ENCODE measurements at regions not wholly inside any gene's neighbourhood (a gene's known extent, or its start where the extent isn't known, plus 50 kb on each side); places are given as distances from the start of the nearest gene placed in this dataset.
"Not testable (repeated sequence)": the region's sequence is repeated elsewhere in the genome, so short reads cannot be mapped to it uniquely, and the experiment has no call there.

DNA sequence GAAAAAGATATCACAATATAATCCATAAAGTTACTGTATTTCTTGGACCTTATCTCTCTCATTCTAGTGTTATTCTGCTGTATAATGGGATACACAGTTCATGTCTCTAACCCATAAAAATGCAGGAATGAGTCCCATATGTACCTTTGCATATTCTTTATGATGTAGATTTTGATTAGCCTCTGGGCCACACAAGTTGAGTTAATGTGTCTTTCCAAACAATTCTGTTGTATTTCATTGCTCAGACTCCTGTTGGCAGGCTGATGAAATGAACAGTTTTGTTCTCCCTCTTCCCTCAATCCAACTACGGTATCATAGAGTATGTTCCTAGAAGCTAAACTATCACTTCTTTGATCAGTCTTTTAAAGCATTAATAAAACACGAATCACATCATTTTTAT, 113.2 kb upstream of the SATB2 start:
- no peak for DNase-seq (ENCODE audit: low read depth)

DNA sequence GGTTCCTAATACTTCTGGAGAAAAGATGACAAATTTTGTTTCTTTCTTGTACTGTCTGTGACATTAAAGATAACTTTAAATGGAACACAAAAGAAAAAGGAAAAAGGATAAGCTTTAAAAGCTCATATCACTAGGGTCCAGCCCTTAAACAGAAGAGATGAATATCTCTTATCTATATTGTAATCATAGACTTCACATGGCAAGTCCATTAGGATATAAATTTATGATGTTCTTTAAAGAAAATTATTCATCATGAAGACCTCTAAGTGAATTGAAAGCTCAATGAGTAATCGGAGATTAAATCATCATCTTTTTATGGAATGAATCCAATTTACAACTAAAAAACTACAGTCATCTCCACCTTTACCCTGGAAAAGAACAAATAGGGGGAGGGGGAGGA, 111.6 kb upstream of the SATB2 start:
- DNase-seq (ENCODE audit: low read depth), result peak; percentile 20

DNA sequence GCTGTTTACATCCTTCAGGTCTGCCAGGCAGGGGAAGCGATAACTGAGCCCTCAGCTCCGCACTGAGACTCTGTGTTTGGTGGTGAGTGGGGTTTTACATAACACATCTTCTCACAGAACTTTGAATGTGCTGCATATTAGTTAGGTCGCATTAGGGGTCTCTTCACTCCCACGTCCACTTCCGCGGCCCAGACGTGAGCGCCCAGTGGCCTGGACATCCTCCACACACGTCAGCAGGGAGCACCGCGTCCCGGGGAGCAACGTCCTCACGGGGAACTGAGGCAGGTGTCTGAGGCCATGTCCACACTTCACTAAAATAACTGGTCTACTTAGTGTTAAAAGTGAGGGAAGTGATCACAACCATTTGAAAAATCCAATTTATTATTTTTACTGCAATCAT, 100.4 kb upstream of the SATB2 start:
- no peak for DNase-seq (ENCODE audit: low read depth)

DNA sequence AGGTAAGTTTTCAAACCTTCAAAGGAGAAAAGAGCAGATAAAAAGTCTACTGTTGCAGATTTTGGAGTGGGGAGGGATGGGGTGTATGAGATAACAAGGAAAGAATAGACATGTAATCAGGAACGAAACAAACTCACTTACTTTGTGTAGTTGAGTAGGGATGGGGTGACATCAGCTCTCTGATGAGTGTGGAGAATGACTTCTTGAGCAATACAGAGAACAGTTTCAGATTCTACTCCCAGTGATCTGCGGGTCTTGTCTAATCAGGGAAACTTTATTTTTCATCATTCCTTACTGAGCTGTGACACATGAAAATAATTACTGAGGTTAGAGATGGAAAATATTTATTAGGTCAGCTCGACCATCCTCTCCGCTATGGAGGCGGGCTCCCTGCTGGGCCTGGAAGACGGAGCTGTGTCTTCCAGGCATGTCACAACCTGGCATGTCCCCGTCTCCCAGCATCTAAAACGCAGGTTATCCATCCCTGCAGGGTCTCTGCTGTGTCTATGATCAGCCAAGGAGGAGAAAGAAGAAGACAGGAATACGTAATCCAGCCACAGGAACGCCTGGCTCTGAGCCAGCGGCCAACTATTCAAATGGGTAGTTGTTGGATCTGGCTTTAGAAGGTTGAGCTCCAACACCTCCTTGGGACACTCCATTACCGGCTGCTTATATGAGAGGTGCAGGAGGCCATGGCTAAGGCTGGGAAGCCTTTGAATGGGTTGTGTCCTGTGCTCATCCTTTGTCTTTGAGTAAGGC, 99.0 kb upstream of the SATB2 start:
- DNase-seq (ENCODE audit: low read depth), result peak; percentile 20

DNA sequence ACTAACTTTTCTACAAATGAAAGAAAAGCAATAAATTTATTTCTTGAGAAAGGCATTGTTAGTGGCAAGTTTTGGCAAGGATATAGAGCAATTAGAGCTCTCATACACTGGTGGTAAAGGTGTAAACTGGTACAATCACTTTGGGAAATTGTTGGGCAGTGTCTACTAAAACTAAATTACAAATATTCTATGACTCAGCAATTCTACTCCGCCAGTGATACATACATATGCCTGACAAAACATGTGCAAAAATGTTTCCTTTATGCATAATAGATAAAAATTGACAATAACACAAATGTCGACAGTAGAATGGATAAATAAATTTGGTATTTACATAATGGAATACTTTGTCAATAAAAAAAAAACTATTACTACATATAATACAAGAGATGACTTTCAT, 96.3 kb upstream of the SATB2 start:
- DNase-seq (ENCODE audit: low read depth), result no peak

DNA sequence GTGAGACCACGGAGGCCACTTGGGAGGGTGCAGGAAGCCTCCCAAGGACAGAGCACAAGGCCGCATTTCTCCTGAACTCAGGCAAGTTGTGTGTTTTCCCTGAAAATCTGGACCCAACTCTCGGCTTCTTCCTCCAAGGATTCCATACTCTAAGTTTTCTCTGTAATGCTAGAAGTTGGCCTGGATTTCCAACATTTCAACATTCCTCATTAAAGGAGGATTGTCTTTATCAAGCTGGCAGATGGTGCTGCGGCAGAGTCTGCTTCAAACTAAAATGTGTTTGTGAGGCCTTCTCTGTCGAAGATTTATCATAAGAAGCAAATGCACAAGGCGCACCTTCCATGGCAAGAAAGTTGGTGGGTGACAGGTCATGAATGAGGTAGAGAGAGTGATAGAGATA, 94.4 kb upstream of the SATB2 start:
- no peak for DNase-seq (ENCODE audit: low read depth)

DNA sequence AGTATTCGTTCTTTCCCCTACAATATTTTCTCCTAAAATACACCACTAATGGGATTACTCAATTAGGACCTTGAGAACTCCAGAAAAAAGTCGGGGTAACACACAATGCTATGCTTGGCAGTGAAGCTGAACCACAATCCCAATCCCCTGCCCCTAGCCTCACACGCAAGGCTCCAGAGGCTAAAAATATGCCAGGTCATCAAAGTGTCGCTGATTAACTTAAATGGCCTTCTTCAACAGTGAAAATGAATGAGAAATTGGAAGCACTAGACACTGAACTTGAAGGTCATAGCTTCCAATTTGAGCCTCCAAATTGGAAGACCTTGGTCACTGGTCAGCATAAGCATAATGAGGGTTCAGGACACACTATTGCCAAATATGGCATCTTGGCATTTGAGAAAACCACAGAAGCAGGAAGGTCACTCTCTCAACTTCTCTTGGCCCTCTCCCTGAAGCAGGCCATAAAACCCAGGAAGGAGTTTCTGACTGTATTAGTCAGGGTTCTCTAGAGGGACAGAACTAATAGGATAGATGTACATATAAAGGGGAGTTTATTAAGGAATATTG, 86.0 kb upstream of the SATB2 start:
- no peak for DNase-seq (ENCODE audit: low read depth)

DNA sequence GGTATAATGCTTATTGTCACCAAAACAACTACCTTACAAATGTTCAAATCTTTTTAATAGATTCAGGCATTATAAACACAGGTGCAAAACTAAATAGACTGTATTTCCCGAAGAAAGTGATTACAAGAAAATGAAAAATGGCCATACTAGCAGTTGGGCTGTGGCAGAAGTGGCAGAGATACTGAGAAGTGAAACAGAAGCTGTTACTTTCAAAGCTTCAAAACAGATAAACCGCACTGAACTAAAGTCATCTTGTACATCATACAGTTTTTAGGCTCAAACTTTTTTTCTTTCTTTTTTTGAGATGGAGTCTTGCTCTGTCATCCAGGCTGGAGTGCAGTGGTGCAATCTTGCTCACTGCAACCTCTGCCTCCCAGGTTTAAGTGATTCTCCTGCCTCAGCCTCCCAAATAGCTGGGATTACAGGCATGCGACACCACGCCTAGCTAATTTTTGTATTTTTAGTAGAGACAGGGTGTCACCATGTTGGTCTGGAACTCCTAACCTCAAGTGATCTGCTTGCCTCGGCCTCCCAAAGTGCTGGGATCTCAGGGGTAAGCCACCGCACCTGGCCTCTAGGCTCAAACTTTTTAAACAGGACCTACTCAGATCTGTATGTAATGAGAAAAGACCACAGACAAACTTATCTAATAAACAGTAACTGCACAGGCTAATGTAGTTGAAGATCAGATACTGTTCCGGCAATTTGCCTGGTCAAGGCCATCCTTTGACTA, 77.9 kb upstream of the SATB2 start:
- no peak for DNase-seq (ENCODE audit: low read depth)

DNA sequence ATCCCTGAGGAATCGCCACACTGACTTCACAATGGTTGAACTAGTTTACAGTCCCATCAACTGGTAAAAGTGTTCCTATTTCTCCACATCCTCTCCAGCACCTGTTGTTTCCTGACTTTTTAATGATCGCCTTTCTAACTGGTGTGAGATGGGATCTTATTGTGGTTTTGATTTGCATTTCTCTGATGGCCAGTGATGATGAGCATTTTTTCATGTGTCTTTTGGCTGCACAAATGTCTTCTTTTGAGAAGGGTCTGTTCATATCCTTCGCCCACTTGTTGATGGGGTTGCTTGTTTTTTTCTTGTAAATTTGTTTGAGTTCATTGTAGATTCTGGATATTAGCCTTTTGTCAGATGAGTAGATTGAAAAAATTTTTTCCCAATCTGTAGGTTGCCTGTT, 76.1 kb upstream of the SATB2 start:
- not testable (repeated sequence) for DNase-seq (ENCODE audit: low read depth)

DNA sequence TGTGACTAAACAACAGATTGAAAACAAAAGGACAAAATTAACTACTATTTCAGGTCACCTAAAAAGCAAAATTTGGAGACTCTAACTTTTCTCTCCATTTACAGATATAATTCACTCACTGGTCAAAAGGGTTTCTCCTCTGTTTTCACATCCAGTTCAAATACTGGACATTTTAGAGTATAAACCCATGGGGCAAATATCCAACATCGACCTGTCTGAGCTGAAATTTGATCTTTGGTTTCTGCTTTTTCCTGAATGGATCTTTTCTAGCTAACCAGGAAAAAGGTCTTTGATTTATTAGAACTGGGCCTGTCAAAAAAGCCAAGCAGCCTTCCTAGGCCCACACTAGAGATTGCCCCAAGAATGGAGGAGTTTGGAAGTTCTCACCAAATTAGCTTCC, 69.3 kb upstream of the SATB2 start:
- DNase-seq (ENCODE audit: low read depth), result no peak

DNA sequence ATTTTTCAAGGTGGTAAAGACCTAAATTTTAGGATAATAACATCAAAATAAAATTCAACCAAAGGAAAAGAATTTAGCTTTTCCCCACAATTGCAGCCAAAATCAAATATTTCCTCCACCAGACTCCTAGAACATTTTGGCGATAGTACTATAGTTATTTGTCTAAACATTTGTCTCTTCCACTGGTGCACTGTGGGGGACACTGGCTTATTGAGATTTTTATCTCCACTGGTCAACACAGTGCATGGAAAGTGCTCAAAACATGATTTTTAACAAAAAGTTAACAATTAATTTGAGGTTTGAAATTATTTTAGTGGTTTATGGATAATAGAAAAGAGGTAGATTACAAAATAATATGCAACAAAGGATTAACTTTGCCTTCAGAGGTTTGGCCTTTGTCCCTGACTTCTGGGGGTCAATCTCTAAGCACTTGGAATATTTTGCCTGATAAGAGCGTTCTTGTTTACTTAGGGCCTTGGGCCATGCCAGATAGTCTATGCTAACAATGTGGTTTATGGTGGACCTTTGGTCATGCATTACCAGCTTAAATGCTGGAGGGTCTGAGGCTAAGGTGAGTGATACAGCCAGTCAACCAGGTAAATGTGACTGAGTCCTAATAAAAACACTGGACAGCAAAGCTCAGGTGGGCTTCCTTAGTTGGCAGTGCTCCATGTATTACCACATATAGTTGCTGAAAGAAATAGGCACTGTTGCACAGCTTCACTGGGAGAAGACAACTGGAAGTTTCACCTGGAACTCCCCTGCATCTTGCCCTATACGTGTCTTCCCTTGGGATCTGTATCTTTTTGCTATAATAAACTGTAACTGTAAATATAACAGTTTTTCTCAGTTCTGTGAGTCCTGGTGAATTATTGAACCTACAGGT, 67.2 kb upstream of the SATB2 start:
- DNase-seq (ENCODE audit: low read depth), result no peak

DNA sequence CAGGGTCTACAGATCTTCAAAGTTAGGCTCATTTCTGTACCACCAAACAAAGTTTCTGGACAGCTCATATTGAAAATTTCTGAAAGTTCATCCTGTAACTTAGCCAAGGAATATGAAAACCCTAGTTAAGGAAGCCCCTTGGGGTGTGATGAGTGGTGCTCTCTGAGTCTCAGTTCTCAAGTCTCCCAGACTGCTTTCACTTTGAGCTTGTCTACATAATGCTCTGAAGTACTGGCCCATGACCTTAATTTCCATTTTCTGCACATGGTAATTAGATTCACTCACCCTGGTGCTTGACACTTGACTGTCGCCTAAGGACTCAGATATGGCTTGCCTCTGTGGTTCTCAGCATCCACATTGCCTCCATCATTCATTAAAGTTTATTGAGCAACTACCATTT, 51.7 kb upstream of the SATB2 start:
- no peak for DNase-seq (ENCODE audit: low read depth)
